ENCODE measurements at regions not wholly inside any gene's neighbourhood (a gene's known extent, or its start where the extent isn't known, plus 50 kb on each side); places are given as distances from the start of the nearest gene placed in this dataset.

DNA sequence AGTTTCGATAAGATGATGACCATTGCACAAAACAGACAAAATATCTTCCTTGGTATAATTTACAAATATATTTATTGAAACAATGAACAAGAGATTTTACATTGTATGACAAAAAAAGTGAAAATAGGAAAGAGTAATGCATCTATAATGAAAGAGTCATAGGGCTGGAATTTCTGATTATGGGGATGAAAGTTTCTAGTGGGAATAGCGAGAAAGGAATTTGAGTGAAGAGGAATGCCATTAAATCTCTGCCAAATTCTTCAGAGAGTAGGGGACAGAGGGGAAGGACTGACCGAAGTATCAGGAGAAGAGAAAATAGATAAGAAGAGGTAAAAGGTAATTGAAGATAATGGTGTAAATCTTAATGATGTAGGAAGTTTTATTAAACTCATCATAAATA lies 125.4 kb downstream of the VGLL3 start:
- TF ChIP-seq, protein P1, sequence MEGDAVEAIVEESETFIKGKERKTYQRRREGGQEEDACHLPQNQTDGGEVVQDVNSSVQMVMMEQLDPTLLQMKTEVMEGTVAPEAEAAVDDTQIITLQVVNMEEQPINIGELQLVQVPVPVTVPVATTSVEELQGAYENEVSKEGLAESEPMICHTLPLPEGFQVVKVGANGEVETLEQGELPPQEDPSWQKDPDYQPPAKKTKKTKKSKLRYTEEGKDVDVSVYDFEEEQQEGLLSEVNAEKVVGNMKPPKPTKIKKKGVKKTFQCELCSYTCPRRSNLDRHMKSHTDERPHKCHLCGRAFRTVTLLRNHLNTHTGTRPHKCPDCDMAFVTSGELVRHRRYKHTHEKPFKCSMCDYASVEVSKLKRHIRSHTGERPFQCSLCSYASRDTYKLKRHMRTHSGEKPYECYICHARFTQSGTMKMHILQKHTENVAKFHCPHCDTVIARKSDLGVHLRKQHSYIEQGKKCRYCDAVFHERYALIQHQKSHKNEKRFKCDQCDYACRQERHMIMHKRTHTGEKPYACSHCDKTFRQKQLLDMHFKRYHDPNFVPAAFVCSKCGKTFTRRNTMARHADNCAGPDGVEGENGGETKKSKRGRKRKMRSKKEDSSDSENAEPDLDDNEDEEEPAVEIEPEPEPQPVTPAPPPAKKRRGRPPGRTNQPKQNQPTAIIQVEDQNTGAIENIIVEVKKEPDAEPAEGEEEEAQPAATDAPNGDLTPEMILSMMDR (IDR thresholded peaks at IDR 0.05) = no peak
- DNase-seq (no peak), ATAC-seq (no peak)
- no peaks in the 10 kb centered on the region for H3K36me3 ChIP-seq
- no peaks in the 10 kb centered on the region for H3K4me1 ChIP-seq
- H3K9me3 ChIP-seq = peaks cover 0 to 2% of the 10 kb centered on the region in 2 donors
- no peak overlapping the region for H3K27ac ChIP-seq
- no peak overlapping the region for H3K4me3 ChIP-seq
- intact Hi-C loops (cut with DNase I) = no loop called here
- H3K27me3 ChIP-seq = no peaks in the 10 kb centered on the region

DNA sequence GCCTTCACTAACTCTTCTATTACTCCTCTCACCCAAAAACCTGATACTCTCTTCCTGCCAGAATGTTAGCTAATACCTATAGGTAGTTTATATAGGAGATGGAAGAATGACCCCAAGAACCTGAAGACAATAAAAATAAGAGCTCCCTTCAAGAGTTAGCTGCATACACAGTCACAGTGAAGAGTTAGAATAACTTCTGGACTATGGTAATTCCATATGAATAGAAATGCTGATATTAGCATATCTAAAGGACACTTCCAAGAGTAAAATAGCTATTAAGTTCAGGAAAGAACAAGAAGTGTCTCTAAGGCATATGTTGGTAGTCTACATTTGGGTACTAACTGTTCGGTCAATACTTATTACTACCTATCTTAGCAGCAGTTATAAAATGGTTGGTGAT lies 134.2 kb downstream of the VGLL3 start:
- Histone ChIP-seq H3K9me3 (no peaks in the 10 kb centered on the region), H3K27me3 (no peaks in the 10 kb centered on the region), H3K4me1 (no peaks in the 10 kb centered on the region), H3K36me3 (no peaks in the 10 kb centered on the region), H3K4me3 (no peak overlapping the region), H3K27ac (no peak overlapping the region)
- ATAC-seq (no peak), DNase-seq (no peak)
- intact Hi-C loops (cut with DNase I) = no loop called here
- TF ChIP-seq, protein P1 (IDR thresholded peaks at IDR 0.05) = no peak

DNA sequence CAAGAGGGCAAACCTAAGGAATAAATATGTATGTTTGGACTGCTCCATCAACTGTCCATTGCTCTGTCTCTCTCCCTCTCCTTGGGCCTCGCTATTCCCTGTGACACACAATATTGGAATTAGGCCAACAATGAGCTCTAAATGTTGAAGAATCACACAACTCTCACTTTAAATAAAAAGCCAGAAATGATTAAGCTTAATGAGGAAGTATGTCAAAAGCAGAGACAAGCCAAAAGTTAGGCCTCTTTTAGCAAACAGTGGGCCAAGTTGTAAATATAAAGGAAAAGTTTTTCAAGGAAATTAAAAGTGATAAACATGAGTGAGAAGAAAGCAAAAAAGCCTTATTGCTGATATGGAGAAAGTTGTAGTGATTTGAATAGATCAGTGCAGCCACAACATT lies 141.0 kb downstream of the VGLL3 start:
- no peaks in the 10 kb centered on the region for H3K4me1 ChIP-seq
- ATAC-seq (no peak), DNase-seq (peak in 1 of 4 donors; percentile 23)
- TF ChIP-seq, protein P1 (IDR thresholded peaks at IDR 0.05) = no peak
- peaks cover 0 to 8% of the 10 kb centered on the region in 2 donors for H3K9me3 ChIP-seq
- no peak overlapping the region for H3K27ac ChIP-seq
- intact Hi-C loops (cut with DNase I) = no loop called here
- no peaks in the 10 kb centered on the region for H3K36me3 ChIP-seq
- H3K4me3 ChIP-seq = no peak overlapping the region
- no peaks in the 10 kb centered on the region for H3K27me3 ChIP-seq

DNA sequence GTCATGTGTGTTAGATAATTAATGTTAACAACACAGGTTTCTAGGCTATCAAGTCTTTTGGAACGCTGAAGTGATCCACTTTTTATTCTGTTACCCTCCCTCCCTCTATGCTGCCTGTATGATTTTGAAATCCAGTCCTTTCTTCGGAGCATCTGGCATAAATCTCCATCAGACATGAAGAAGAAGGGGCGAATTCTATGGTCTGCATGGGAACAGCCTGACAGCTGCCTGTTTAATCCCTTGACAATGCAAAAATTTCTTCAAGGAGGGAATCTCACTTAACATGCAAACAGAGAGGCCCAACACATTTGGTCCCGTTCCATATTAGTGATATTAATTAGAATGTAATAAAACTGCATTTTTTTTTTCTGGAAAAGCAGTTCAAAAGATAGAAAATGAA lies 145.2 kb downstream of the VGLL3 start:
- H3K9me3 ChIP-seq = peaks cover 0 to 7% of the 10 kb centered on the region in 2 donors
- H3K36me3 ChIP-seq = no peaks in the 10 kb centered on the region
- H3K27me3 ChIP-seq = no peaks in the 10 kb centered on the region
- ATAC-seq (no peak), DNase-seq (no peak)
- intact Hi-C loops (cut with DNase I) = no loop called here
- H3K4me3 ChIP-seq = no peak overlapping the region
- TF ChIP-seq, protein P1 (IDR thresholded peaks at IDR 0.05) = no peak
- H3K4me1 ChIP-seq = no peaks in the 10 kb centered on the region
- H3K27ac ChIP-seq = no peak overlapping the region

DNA sequence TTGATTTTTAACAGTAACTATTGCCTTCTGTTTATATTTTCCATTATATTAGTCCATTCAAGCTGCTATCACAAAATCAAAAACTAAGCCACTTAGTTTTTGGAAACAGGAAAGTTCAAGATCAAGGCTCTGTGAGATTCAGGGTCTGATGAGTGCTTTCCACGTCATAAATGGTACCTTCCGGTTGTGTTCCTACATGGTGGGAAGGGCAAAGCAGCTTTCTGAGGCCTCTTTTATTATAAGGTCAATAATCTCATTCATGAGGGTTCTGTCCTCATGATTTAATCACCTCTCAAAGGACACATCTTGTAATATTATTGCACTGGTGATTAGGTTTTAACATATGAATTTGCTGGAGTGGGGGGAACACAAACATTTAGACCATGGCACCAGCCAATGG lies 152.0 kb downstream of the VGLL3 start:
- Histone ChIP-seq H3K9me3 (peaks cover 0 to 2% of the 10 kb centered on the region in 2 donors), H3K27me3 (no peaks in the 10 kb centered on the region), H3K4me3 (no peak overlapping the region), H3K4me1 (no peaks in the 10 kb centered on the region), H3K27ac (no peak overlapping the region), H3K36me3 (no peaks in the 10 kb centered on the region)
- TF ChIP-seq, protein P1 (IDR thresholded peaks at IDR 0.05) = no peak
- no peak for DNase-seq
- intact Hi-C loops (cut with DNase I) = no loop called here
- ATAC-seq = no peak

All from left lung (tissue), 4 donors.